ENCODE measurements at regions not wholly inside any gene's neighbourhood (a gene's known extent, or its start where the extent isn't known, plus 50 kb on each side); places are given as distances from the start of the nearest gene placed in this dataset.

DNA sequence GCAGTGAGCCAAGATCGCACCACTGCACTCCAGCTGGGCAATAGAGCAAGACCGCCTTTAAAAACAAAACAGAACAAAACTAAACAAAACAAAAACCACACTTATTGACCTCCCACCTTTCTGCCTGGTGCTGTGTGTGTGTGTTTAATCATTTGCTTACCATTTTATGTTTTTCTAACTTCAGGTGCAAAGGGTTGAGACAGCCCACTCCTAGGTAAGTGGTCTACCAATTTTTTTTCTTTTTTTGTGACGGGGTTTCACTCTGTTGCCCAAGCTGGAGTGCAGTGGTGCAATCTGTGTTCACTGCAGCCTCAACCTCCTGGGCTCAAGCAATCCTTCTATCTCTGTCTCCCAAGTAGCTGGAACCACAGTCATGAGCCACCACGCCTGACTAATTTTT, 65.8 kb downstream of the SALL1 start:
- DNase-seq (ENCODE audit: low spot score) = no peak

DNA sequence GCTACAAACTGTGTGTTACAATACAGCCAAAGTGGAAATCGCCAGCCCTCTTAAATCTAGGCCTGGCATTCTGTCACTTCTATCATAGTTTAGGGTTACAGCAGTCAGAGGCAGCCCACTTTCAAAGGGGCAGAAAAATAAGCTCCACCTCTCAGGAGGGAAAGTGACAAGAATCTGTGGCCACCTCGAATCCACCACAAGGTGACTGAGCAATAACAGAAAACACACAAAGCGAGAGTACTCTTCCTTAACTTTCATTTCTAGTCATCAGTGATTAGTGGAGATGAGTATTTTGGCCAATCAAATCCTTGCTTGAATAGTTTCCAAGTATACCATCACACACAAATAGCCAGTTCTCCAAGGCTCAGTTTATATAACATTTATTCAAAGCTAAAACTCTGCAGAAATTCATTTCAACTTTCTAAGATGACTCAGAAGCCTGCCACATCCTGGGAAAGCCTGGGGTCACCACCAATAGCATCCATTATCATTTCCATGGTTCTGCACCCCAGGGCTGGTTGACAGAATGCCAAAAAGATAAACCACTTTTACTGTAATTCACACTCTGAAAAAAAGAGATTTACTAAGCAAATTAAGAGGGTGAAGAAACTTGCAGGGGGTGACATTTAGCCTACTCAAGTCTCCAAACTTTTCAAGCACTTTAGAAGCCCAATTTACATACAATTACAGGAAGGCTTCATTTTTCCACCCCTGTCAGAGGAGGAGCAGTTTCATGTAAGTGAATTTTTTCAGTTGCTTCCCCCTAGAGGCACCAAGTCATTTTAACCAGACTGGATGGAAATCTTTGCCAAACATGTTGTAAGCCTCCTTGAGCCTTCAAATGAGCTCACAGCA, 66.8 kb downstream of the SALL1 start:
- no peak for DNase-seq (ENCODE audit: low spot score)

DNA sequence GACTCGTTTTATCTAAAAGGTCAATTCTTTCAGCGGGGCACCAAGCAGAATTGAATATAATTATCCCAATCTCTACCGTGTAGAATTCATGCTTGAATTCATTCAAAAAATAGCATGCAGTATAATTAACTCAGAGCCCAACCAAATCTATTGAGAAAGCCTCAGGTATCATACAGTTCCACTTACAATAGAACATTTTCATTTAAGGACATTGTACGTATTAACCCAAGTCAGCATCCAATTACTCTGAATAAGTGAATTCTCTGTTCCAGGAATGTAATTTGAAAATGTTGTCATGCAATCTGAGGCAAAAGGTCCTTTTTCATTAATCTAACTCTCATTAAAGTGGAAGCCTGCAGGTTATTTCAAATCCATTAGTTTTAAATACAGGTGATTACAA, 78.5 kb downstream of the SALL1 start:
- DNase-seq (ENCODE audit: low spot score) = no peak

DNA sequence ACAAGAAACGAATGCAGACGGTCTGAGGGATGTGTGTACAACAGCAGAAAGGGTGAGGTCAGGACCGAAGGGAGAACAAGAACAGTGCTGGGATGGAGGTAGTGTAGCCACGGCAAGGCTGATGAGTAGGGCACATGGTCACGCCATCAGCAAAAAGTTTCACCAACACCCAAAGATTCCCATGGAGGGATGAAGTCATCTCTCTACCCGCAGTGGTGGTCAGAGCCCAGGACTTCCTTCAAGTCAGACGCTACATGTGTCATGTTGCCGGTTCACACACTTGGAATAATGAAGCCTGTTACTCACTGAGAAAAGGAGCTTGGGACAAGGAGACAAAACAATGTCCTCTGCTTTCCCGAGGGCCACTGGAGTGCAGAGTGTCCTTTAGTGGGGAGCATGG, 79.7 kb downstream of the SALL1 start:
- DNase-seq (ENCODE audit: low spot score) = no peak

DNA sequence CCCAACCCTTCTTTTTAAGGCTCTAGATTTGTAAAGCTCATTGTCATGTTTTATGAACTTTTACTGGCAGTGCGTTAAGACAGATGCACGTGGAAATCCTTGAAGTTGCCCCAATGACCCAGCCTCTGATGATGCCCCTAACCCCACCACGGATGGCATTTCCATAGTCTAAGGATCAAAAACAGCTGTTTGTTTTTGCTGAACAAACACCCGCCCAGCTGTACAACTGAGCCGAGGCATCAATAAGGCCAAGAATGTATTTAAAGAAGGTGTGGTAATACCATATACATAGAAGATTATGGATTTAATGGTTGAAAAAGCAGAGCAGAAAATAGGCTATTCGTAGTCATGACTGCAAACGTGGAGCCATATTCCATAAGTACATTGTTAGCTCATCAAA, 83.7 kb downstream of the SALL1 start:
- DNase-seq (ENCODE audit: low spot score) = no peak

DNA sequence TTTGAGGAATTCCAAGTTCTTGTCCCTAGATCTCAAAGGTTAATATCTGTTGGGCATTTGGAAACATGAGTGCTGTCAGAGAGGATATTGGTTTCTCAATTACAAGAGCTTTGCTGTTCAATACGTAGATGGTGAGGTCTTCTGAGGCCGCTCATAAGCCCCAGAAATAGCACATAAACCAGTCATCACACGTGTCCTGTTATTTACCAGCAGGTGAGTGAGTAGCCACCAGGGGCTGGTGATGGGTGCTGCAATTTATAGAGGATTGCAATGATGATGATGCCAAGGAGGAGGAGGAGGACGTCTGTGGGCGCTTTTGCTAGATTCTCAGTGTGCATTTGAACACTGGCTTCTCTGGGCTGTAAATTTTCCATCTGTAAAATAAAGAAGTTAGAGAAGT, 89.0 kb downstream of the SALL1 start:
- no peak for DNase-seq (ENCODE audit: low spot score)

DNA sequence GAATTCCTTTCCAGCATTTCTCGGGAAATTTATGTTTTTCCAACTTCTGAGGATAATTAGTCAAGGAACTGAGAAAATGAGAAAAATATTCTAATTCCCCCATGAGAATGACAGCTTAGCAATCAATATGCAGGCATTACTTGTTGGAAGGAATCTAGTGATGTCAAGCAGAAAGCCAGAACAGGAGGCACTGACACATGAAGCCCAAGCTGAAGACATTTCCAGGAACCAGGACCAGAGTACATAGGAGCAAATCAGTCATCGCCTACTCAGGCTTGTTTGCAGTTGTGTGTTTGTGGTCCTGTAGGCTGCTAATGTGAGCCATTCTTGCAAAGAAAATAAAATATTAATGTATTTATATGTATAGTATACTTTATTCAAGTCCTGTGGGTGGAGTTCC, 89.7 kb downstream of the SALL1 start:
- DNase-seq (ENCODE audit: low spot score) = no peak

DNA sequence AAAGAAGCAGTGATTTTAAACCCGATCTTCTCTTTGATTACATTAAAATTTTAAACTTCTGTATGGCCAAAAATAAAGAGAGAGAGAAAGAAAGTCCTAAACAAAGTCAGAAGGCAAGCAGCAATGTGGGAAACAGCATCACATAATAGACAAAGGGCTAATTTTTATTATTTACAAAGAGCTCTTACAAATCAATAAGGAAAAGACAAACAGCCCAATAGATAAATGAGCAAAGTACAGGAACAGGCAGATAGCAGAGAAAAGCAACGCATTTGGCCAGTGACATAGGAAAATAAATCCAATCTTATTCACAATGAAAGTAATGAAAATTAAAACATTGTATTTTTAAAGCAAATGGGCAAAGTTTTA, 93.1 kb downstream of the SALL1 start:
- DNase-seq (ENCODE audit: low spot score) = no peak

DNA sequence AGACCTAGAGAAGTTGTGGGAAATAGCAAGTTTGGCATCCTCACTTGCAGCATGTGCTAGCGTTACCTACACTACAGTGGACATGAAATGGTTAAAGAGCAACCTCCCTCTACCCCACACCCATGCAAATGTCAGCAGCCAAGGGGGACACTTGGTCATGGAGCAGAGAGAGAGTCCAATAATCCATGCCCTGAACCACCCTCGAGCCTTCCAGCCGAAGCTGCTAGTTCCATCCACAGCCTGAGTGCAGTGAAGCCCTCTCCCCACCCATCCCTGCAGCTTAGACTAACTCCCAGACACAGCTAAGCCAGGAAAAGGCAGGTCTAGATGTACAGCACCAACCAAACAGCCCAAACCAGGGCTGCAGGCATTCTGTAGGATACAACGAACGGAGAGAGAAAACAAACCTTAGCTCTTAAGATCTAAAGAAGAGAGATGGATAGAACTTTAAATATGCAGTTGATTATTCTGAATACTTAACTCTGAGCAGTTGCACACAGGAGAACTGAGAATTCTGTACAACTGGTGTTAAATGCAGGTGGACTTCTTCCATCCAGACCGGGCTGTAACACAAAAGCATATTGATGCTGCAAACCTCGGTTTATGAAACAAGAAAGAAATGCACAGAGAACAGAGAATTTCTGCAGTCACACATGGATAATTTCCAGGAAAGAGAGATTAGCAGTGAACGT, 93.8 kb downstream of the SALL1 start:
- no peak for DNase-seq (ENCODE audit: low spot score)

DNA sequence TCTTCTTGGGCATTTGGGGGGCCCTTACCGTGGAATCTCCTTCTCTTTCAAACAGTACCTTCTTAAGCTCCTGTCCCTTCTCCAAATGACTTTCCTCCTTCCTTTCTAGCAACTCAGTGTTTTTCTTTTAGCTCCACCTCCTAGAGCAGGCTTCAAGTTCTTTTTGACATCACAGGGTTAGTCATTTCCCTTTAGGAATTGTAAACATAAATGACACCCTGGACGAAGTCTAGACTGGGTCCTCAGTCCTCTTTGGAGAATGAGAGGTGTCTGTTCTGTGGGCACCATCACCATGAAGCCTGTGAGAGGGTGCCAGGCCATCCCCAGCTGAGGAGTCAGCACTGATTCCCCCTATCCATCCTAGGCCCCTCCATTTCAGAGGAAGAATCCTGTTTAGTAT, 94.7 kb downstream of the SALL1 start:
- no peak for DNase-seq (ENCODE audit: low spot score)

DNA sequence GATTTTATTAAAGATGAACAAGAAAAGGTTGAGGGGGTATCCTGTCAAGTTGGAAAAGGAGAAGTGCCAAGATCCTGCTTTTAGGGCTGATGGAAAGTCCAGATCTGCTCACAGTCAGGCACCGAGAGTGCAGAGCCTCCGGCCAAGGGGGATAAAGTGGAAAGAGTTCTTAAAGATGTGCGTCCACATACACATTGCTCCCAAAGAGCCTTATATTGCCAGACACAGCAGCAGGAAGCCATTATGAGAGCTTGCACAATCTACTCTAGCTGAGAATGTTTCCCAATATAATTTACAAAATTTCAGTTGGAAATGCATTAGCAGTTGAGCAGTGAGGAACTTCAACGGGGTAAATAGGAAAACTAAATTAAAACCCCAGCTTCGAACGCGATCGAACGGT, 95.6 kb downstream of the SALL1 start:
- no peak for DNase-seq (ENCODE audit: low spot score)

DNA sequence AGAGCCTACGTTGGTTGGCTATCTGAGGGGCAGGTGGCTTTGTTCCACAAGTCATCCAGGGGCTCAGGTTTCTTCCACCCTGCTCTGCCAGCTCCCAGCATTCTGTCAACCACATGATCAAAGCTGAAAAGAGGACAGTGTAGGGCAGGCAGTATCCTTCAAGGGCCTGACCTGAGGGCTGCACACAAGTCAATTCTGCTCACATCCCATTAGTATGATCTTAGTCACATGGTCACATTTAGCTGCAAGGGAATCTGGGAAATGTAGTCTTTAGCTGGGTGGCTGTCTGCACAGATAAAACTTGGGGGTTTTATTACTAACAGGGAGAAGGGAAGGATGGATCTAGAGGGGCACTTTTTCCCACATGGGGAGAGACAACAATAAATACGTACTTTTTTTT, 97.3 kb downstream of the SALL1 start:
- DNase-seq (ENCODE audit: low spot score) = no peak

DNA sequence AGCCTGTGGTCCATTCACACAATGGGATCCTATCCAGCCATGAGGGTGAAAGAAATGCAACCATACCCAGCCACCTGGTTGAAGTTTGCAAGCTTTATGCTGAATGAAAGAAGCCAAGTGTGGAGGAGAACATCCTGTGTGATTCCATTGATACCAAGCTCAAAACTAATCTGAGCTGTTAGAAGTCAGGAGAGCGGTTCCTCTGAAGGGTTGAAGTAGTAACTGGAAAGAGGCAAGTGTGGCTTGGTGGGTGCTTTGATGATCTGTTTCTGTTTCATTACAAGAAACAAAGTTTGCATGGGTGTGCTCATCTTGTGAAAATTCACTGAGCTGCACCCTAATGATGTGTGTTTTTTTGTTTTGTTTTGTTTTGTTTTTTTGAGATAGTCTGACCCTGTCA, 99.4 kb downstream of the SALL1 start:
- DNase-seq (ENCODE audit: low spot score) = no peak

DNA sequence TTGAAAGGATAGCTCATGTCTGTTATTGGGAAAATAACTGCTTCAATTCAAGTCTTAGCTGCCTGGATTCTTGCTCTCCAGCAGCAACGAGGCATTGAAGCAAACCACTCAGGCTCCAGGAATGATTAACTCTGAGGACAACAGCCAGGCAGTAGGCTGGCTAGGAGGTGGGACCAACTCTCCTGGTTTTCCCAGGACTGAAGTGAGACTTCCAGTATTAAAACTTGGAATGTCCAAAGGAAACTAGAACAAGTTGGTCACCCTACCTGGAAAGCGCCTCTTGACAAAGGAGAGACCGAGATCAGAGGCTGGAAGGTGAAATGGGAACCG, 100.7 kb downstream of the SALL1 start:
- DNase-seq (ENCODE audit: low spot score) = no peak

DNA sequence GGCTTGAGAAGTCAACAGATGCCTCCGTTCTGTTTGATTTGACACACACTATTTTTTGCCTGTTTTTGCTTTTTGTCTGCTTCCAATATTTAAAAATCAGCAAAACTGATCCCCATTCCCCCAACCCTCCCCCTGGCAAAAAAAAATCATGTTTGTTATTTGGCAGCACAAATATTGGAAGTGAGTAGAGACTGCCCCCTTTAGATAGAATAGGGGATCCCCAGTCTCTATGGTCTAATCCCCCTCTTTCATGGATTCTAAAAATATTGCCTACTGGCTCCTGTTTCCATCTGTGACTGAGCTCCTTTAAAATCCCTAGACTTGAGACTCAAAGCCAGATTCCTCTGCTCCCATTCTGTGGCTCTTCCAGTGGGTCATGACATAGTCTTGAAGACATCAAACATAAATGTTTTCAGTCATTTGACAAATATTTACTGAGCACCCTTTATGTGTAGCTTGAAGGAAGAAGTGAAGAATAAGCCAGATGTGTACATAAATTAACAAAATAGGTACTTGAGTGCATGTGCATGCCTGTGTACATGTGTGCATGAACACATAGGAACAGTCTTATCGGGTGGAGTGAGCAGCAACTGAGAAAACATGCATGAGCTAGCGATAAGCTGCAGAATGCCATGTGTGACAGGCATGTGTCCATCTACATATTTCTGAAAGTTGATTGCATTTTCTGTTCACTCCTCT, 101.2 kb downstream of the SALL1 start:
- no peak for DNase-seq (ENCODE audit: low spot score)

DNA sequence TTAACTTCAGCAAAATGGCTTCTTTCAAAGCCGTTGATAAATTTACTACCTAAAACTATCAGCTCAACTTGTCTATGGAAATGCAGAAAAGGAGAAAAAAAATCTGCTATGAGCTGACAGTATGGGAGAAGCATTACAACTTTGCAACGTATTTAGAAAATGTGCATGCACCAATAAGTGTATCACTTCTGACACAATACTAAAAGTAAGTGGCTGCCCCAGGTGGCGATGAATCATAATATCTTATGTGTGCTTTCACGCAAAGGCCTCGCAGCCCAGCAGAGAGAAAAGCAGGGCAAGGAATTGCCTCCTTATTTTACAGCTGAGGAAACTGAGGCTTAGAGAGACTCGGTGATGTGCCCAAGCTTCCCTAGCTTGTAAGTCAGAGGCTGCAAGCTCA, 101.8 kb downstream of the SALL1 start:
- no peak for DNase-seq (ENCODE audit: low spot score)

DNA sequence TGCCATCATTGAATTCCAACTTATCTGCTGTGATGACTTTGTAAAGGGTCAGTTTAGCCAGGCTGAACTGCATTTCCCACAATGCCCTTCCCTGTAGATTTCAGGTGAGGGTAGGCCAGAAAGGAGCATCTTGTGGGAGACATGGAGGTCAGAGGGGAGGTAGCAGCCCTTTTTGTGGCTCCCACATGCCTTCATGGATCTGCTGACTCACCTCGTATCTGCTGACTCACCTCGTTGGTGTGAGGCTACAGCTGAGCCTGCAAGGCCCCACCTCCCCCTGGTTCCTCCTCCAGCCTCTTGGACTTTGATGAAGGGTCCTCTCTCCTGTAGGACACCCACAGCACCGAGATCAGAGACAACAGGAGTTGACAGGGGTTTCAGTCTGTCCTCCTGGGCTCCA, 102.5 kb downstream of the SALL1 start:
- no peak for DNase-seq (ENCODE audit: low spot score)

DNA sequence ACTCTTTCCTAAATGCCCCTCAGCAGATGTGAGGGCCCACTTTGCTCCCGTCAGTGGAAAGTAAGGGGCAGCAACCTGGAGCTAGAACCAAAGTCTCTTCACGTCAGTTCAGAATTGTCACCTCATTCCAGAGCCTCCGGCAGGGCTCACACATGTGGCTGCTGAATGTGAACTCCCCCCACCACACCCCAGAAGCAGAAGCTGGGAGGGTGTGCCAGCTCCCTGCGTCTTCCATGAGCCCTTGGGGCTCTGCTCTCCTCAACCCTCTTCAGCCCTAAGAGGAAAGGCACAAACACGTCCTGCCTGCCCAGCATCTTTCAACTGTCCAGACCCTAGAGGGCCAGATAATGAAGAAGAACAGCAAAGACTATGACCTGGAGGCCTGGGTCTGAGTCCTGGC, 105.3 kb downstream of the SALL1 start:
- no peak for DNase-seq (ENCODE audit: low spot score)

DNA sequence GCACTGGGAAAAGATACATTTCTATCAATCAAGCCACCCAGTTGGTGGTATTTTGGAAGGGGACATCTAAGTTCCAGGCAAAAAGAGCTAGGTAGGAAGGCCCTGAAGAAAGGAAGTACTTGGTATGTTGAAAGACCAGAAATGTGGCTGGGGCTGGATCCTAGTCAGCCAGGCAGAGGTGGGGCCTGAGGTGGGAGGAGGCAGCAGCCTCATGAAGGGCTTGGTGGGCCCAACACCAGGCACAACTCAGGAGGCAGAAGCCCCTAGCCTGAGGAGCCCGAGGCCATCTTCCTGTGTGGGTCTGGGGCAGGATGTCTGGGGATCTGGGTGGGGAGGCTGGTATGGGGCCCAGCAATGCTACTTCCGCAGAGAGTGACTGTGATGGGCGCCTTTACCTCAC, 105.9 kb downstream of the SALL1 start:
- no peak for DNase-seq (ENCODE audit: low spot score)

DNA sequence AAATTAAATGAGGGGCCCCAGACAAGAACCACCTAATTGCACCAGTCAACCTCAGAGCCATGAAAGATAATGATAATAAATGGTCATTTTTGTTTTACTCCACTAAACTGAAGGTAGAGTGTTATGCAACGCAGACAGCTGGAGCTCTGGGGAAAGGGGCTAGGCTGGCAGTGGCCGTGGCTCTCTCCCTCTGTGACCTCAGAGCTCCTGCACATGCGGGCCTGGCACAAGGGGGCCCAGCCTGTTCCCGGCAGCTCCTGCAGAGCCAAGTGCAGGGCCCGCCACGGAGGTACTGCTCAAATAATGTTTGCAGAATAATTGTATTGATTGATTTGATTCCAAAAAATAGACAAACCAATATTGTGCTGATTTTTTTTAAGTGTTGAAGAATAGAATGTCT, 109.5 kb downstream of the SALL1 start:
- no peak for DNase-seq (ENCODE audit: low spot score)

DNA sequence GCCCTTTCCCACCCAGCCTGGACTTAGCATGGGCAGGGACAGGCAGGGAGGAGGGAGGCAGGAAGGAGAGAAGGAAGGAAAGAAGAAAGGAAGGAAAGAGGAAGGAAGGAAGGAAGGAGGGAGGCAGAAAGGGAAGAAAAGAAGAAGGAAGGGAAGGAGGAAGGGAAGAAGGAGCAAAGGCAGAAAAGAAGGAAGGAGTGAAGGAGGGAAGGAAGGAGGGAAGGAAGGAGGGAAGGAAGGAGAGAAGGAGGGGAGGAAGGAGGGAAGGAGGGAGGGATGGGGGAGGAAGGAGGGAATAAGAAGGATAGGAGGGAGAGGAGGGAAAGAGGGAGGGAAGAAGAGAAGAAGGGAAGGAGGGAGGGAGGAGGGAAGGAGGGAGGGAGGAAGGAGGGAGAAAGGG, 110.4 kb downstream of the SALL1 start:
- DNase-seq (ENCODE audit: low spot score) = no peak

DNA sequence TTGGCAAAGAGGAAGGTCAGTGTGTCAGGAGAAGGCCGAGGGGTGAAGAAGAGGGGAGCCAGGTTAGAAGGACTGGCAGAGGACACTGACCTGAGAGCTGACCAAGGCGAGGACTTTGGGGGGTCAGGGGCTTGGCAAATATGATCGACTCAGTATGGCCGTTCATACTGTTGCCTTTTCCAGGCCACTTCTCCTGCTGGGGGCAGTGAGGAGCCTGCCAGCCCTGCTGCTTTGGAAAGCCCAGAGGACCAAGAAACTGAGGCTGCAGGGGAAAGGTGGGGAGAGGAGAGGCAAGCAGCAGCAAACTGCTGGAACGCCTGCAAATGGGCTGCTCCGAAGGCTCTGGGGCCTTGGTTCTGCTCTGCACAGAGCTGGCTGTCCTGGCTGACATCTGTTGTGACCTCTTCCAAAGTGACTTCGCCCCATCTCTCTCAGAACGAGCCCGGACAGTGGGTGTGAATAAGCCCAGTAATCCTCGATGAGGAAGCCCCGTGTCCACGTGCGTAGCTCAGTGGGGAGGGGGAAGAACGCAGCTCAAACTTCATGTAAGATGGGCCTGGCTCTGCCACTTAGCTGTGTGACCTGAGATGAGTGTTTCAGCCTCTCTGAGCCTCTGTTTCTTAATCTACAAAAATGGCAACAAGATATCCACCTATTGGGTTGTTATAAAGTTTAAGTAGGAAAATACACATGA, 111.3 kb downstream of the SALL1 start:
- no peak for DNase-seq (ENCODE audit: low spot score)

DNA sequence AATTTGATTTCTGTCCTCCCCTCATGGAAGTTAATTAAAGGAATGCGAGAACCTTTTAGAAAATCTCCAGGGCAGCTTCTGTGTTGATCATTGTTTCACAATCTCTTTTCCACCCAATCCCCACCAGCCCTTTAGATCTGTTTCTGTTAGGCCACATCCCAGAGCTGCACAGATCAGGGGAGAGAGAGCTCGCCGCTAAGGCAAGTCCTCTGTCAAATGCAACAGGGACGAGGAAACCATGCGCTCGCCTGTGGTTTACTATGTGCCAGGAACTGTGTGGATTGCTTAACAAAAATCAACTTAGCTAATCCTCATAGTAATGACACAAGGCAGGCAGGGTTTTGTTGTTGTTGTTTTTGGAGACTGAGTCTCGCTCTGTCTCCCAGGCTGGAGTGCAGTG, 115.4 kb downstream of the SALL1 start:
- DNase-seq (ENCODE audit: low spot score) = no peak

All from iPS-NIHi11 (cell line).